C4-2B (cell line): ENCODE measurements at regions not wholly inside any gene's neighbourhood (a gene's known extent, or its start where the extent isn't known, plus 50 kb on each side); places are given as distances from the start of the nearest gene placed in this dataset.

Experiments
- H3K27ac ChIP-seq: fragments of 450-650 bp; 2 replicates; pipeline ENCODE4 v1.5.1; 2017
- ZFX ChIP-seq: fragments of 450-650 bp; IDR thresholded peaks from 2 replicates; pipeline ENCODE4 v1.6.1; 2017
- TF ChIP-seq, protein P1 (sequence below): fragments of 450-650 bp; conservative IDR thresholded peaks from 2 replicates; pipeline ENCODE4 v1.5.1; 2017; ENCODE audit warnings: mild to moderate bottlenecking

DNA sequence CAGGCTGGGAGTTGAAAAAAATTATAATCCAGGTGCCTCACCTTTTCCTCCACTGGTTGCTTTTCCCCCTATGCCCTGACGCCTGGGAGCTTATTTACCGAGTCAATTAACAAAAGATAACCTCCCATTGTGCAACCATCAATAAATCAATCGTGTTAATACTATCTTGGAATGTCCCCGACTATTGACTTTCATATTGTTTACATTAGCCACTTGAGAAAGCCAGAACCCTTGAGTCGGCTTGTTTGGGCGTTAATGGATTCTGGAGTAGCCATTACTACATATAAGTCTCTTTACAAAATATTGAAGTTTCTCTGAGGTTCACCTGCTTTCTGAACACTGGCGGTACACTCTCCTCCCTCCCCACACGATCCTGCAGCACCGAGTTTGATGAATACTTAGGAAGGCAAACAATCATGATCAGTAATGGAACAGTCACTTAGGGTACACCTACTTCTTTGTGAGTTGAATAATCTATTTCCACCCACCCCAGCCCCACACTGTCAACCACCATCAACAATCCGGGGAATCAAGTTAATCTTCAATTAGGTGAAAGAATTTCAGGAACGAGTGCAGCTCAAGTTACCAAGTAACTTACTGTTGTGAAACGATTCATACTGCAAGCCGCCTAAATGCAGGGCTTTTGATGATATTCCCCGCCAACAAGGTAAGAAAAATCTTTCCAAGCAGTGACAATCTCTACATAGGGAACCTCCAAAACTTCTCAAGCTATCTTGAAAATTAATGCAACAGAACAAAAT, 159.3 kb upstream of the NR2F2 start:
- H3K27ac ChIP-seq: no peak overlapping the region
- TF ChIP-seq, protein P1, sequence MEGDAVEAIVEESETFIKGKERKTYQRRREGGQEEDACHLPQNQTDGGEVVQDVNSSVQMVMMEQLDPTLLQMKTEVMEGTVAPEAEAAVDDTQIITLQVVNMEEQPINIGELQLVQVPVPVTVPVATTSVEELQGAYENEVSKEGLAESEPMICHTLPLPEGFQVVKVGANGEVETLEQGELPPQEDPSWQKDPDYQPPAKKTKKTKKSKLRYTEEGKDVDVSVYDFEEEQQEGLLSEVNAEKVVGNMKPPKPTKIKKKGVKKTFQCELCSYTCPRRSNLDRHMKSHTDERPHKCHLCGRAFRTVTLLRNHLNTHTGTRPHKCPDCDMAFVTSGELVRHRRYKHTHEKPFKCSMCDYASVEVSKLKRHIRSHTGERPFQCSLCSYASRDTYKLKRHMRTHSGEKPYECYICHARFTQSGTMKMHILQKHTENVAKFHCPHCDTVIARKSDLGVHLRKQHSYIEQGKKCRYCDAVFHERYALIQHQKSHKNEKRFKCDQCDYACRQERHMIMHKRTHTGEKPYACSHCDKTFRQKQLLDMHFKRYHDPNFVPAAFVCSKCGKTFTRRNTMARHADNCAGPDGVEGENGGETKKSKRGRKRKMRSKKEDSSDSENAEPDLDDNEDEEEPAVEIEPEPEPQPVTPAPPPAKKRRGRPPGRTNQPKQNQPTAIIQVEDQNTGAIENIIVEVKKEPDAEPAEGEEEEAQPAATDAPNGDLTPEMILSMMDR: no peak
- no peak for TF ChIP-seq ZFX

DNA sequence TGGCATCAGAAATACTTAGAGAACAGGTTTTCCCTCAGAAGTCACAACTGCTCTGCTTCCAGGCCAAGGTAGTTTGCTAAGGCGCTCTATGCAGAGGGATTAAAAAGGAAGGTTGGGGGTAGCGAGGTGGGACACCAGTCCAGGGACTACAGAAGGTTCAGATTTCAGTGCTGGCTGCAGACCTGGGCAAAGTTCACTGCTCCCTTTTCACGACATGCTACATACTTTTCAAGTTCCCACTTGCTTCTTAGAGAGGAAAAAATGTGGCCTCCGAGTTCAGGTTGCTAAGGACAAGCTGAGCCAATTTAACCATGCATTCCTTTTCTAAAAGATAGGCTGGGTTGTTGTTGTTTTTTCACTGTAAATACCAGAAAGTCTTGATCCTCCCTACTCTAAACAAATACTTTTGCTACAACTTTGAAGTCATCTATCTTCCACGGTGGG, 158.6 kb upstream of the NR2F2 start:
- no peak overlapping the region for H3K27ac ChIP-seq
- TF ChIP-seq, protein P1: no peak
- TF ChIP-seq ZFX: no peak

DNA sequence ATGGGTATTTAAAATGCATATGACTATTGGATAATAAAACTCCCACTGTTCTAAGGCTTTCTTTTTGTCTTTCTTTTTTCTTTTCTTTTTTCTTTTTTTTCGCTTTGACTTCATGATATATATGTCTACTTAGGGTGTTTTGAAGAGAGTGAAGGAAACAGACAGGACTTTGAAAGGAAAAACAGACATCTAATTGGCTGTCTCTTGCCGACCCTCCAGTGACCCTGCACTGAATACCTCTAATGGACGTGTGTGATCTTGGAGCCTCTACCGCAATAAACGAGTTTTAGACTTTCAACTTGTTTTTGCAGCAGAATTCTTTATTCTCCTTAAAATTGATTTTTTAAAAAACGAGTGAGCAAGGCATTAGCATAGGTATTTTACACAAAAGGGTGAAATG, 158.1 kb upstream of the NR2F2 start:
- no peak for TF ChIP-seq ZFX
- TF ChIP-seq, protein P1: no peak
- no peak overlapping the region for H3K27ac ChIP-seq

DNA sequence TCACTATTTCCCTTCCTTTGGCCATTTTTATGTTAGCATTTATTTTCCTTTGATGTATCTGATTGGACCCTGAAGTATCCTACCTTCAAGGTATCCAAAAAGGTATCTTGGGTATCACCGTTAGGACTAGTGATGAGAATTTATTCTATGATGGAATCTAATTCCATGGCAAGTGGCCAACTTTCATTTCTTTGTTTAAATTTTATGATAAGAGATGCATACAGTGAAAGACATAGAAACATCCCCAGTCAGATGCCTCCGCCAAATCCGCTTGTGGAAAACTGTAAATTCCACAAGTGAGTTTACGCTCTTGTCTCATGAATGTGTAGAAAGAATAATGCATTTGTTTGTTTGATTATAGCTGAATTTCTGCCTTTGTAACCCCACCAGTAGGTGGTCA, 153.7 kb upstream of the NR2F2 start:
- TF ChIP-seq, protein P1: no peak
- no peak for TF ChIP-seq ZFX

DNA sequence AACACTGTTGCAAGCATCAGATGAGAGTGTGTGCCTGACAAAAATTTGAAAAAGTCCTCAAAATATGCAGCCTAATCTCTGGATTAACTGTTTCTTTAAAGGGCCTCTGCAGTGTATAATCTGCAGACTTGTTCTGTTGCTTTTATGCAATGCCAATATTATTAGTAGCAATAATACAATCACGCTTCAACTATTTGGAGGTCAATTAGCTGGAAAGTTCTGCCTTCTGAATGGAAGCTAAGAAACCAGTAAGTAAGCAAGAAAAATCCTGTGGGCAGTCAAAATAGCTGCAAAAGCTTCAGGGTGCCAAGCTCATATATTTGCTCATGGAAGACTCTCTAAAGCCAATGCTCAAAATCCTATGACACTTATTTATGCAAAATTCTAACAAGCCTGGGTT, 153.2 kb upstream of the NR2F2 start:
- no peak overlapping the region for H3K27ac ChIP-seq
- TF ChIP-seq ZFX: no peak
- TF ChIP-seq, protein P1: no peak

More for the DNA sequence above, 153.7 kb upstream of the NR2F2 start:
- H3K27ac ChIP-seq: no peak overlapping the region

DNA sequence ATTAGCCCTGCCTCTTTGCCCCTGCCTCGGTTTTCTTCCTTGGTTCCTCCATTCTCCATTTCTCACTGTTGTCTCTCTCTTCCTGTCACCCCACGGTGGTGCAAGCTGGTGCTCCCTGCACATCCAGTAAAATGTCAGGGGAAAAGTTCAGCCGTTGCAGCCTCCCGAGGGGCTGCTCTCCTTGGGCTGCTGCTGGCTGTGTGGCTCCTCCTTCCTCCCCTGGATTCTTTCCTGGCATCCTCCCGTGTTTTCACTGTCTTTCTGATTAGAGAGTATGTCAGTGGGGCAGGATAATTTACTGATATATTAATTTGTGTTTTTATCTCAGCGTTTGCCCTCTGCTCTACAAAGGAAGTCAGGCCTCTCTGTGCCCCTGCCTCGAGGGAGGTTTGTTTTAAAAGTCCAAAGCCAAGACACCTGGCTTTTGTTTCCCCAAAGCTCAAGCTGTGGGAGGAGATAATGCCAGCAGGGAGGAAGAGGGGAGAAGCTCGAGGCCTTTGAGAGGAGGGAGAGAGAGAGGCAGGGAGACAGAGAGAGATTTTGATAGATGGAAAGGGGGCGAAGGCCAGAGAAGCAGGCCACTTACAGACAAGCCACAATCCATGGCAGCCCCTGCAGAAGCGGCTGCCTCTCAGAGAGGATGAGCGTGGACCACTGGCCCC, 150.3 kb upstream of the NR2F2 start:
- no peak for TF ChIP-seq ZFX
- TF ChIP-seq, protein P1: no peak
- H3K27ac ChIP-seq: no peak overlapping the region

DNA sequence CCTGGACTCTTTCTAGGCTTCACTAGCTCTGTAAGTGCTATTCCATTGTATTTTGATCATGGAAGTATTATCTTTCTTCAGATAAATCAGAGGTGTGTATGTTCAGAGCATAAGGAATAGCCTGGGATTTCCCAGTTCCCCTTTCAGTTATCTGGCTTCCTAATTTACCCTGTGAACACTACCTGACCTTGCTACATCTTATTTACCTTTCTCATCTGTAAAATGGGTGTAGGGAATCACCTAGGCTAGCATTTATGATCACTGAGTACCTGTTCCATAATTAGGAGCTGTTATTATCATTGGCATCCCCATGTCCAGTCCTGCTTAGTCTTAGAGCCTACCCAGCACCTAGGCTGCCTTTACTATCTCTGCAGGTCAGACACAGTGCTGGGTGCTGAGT, 149.3 kb upstream of the NR2F2 start:
- TF ChIP-seq ZFX: no peak
- TF ChIP-seq, protein P1: no peak
- no peak overlapping the region for H3K27ac ChIP-seq
